ENCODE measurements at regions not wholly inside any gene's neighbourhood (a gene's known extent, or its start where the extent isn't known, plus 50 kb on each side); places are given as distances from the start of the nearest gene placed in this dataset.

DNA sequence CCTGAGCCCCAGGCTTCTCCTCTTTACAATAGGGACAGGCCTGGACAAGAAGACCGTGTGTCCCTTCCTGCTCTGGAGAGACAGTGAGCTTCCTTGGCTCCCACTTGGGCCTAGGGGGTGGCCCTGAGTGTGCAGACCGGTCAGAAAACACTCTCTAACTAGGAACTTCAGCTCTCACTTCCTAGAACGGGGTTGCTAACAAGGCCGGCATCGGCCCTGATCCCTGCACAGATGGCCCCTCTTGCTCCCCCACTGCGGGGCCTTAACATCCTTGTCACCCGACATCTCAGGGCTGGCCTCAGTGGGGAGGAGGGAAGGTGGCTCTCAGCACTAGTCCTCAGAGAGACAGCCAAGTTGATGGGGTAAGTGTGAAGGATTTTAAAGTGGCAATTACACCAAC lies 406.9 kb downstream of the CTTN start:
- no peaks in the 10 kb centered on the region for H3K36me3 ChIP-seq
- H3K9me3 ChIP-seq: no peaks in the 10 kb centered on the region
- H3K4me3 ChIP-seq: no peak overlapping the region
- no peak for DNase-seq (ENCODE audit: low spot score in 2 of 2)
- WGBS, 2 donors: 74 to 78% methylated on average over 7 of the region's 7 CpGs
- no peaks in the 10 kb centered on the region for H3K4me1 ChIP-seq
- TF ChIP-seq EP300 (IDR thresholded peaks at IDR 0.05) (no peak), POLR2A (IDR thresholded peaks at IDR 0.05) (no peak)
- TF ChIP-seq, protein P1, sequence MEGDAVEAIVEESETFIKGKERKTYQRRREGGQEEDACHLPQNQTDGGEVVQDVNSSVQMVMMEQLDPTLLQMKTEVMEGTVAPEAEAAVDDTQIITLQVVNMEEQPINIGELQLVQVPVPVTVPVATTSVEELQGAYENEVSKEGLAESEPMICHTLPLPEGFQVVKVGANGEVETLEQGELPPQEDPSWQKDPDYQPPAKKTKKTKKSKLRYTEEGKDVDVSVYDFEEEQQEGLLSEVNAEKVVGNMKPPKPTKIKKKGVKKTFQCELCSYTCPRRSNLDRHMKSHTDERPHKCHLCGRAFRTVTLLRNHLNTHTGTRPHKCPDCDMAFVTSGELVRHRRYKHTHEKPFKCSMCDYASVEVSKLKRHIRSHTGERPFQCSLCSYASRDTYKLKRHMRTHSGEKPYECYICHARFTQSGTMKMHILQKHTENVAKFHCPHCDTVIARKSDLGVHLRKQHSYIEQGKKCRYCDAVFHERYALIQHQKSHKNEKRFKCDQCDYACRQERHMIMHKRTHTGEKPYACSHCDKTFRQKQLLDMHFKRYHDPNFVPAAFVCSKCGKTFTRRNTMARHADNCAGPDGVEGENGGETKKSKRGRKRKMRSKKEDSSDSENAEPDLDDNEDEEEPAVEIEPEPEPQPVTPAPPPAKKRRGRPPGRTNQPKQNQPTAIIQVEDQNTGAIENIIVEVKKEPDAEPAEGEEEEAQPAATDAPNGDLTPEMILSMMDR (IDR thresholded peaks at IDR 0.05): no peak
- no peak overlapping the region for H3K27ac ChIP-seq
- no peaks in the 10 kb centered on the region for H3K27me3 ChIP-seq

DNA sequence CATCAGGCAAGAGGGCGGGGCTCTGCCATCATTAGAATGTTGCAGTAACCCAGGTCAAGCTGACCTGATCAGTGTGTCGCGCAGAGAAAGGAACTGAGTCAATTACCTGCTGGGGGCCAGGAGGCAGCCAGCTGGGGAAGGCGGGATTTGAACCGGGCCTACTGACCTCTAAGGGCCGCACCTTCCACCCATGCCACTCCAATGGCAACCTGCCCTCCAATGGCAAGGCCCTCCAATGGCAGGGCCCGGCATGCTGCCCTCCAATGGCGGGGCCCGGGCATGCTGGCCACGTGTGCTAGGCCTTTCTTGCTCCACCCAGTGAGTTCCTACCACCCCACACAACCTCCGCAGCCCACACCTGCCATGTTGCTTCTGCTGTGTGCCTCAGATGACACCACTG lies 407.6 kb downstream of the CTTN start:
- WGBS, 2 donors: 90 to 94% methylated on average over 10 to 11 of the region's 11 CpGs
- no peaks in the 10 kb centered on the region for H3K4me1 ChIP-seq
- H3K27me3 ChIP-seq: no peaks in the 10 kb centered on the region
- H3K27ac ChIP-seq: no peak overlapping the region
- no peaks in the 10 kb centered on the region for H3K36me3 ChIP-seq
- no peaks in the 10 kb centered on the region for H3K9me3 ChIP-seq
- no peak overlapping the region for H3K4me3 ChIP-seq
- TF ChIP-seq EP300 (IDR thresholded peaks at IDR 0.05) (no peak), POLR2A (IDR thresholded peaks at IDR 0.05) (no peak)
- TF ChIP-seq, protein P1 (IDR thresholded peaks at IDR 0.05): no peak
- no peak for DNase-seq (ENCODE audit: low spot score in 2 of 2)

DNA sequence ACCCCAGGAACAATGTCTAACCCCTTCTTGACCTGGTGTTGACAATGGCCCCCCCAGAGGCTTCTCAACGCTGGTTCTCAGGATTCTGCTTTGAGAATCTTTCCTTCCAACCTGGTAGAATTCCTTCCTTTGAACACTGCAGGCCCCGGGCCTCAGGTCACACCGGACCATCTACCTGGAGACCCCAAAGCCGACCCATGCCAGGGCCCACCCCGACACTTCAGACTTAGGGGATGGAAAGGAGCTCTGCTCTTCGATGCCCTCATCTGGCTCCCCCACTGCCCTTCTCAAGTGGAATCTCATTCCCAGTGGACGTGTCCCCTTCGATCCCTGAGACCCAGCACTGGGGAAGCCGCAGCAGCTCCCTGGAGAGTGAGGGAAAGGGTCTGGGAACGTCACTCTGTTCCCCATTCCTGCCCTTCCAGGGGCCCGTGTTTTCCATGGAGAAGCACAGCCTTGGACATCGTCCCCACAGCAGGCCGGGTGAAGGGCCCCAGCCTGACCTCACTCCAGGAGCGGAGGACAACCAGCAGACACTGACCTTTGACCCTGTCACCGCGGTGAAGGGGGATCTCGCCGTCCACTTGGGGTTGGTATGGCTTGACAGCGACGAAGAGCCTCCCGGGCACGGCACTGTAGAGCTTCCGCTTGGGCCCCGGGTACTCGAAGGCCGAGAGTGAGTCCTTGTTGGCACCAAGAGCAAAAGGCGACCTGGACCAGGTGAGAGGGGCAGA lies 408.3 kb downstream of the CTTN start:
- no peaks in the 10 kb centered on the region for H3K36me3 ChIP-seq
- 88 to 91% methylated on average over 26 to 27 of the region's 27 CpGs for WGBS, 2 donors
- H3K4me1 ChIP-seq: no peaks in the 10 kb centered on the region
- H3K27ac ChIP-seq: no peak overlapping the region
- H3K9me3 ChIP-seq: no peaks in the 10 kb centered on the region
- no peaks in the 10 kb centered on the region for H3K27me3 ChIP-seq
- no peak overlapping the region for H3K4me3 ChIP-seq
- TF ChIP-seq, protein P1 (IDR thresholded peaks at IDR 0.05): no peak
- no peak for TF ChIP-seq POLR2A (IDR thresholded peaks at IDR 0.05)
- TF ChIP-seq EP300 (IDR thresholded peaks at IDR 0.05): no peak
- DNase-seq (ENCODE audit: low spot score in 2 of 2): no peak

DNA sequence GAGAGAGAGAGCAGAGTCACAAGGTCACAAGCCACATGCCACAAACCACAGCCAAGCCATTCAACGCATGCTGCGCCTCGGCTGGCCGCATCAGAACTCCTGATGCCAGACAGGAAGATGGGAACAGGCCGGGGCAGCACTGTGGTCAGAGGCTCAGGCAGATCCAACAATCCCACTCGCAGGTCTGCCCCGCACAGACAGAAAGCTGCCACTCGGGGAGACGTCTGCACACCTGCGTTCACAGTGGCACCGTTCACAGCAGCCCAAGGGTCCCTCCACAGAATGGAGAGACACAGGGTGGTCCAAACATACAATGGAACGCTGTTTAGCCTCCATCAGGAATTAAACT lies 408.8 kb downstream of the CTTN start:
- DNase-seq (ENCODE audit: low spot score in 2 of 2): no peak
- 87 to 92% methylated on average over 11 to 12 of the region's 12 CpGs for WGBS, 2 donors
- Histone ChIP-seq H3K36me3 (no peaks in the 10 kb centered on the region), H3K27me3 (no peaks in the 10 kb centered on the region), H3K4me3 (no peak overlapping the region), H3K4me1 (no peaks in the 10 kb centered on the region), H3K9me3 (no peaks in the 10 kb centered on the region), H3K27ac (no peak overlapping the region)
- no peak for TF ChIP-seq POLR2A (IDR thresholded peaks at IDR 0.05)
- no peak for TF ChIP-seq EP300 (IDR thresholded peaks at IDR 0.05)

DNA sequence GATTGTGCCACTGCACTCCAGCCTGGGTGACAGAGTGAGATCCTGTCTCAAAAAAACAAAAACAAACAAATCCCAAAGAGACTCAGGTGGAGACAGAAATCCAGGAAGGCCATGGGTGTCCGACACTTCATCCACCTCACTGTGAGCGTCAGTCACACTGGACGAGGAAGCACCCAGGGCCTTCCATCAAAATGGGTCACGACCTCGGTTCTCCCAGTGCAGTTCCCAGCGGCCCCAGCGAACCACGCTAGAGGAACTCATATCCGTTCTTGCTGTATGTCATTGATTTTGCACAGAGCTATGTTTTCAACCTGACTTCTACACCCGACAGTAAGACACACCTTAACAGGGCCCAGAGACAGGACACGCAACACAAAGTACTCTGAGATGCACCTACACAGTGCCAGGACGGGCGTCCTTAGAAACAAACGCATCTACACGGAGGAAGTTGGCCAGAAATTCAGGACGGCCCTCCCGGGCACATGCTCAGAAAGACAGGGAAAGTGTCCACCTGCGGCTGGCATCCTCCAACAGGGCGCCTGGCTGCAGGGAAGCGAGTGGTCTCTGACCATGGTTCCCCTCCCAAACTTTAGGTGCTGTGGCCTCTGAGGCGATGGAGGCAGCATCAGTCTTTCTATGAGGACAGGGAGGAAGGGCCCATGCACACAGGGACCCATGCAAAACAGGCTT lies 410.5 kb downstream of the CTTN start:
- H3K36me3 ChIP-seq: no peaks in the 10 kb centered on the region
- H3K4me3 ChIP-seq: no peak overlapping the region
- no peaks in the 10 kb centered on the region for H3K9me3 ChIP-seq
- TF ChIP-seq, protein P1 (IDR thresholded peaks at IDR 0.05): no peak
- TF ChIP-seq EP300 (IDR thresholded peaks at IDR 0.05) (no peak), POLR2A (IDR thresholded peaks at IDR 0.05) (no peak)
- H3K27me3 ChIP-seq: no peaks in the 10 kb centered on the region
- no peak for DNase-seq (ENCODE audit: low spot score in 2 of 2)
- no peaks in the 10 kb centered on the region for H3K4me1 ChIP-seq
- no peak overlapping the region for H3K27ac ChIP-seq
- 90 to 92% methylated on average over 21 of the region's 21 CpGs for WGBS, 2 donors
